Body of pancreas (tissue), 4 donors: ENCODE measurements at regions not wholly inside any gene's neighbourhood (a gene's known extent, or its start where the extent isn't known, plus 50 kb on each side); places are given as distances from the start of the nearest gene placed in this dataset. TPM values are rescaled to one million over a fixed set of nuclear protein-coding genes. Genes with fewer than 3 reads are reported as not detected.

Experiments
- ATAC-seq: fragments of 150-250 bp; one replicate; pipeline ENCODE4 v1.9.1; 2016
- DNase-seq, 4 donors: peaks; one replicate each; pipeline ENCODE4 v3.0.0-alpha.2; 2019
- H3K27ac ChIP-seq, 4 donors: fragments of 200-600 bp; sonication (generic); 1 replicate in 3 of 4; 2 replicates in 1 of 4; pipeline versions ENCODE4 v1.5.1 to v1.6.1; 2016 to 2019; ENCODE audit warnings: mild to moderate bottlenecking in 1 of 4, mixed read lengths in 1 of 4, moderate library complexity in 1 of 4
- H3K27me3 ChIP-seq, 2 donors: fragments of 200-600 bp; sonication (generic); one replicate each; pipeline ENCODE4 v1.6.0; 2016; ENCODE audit warnings: mild to moderate bottlenecking in 1 of 2
- H3K36me3 ChIP-seq, 2 donors: fragments of 200-600 bp; sonication (generic); replicated peaks in 1 of 2; 2 replicates each; pipeline ENCODE4 v1.5.1; 2016; ENCODE audit warnings: low read depth in 2 of 2; ENCODE audit not compliant: insufficient read depth in 1 of 2
- H3K4me1 ChIP-seq: fragments of 200-600 bp; sonication (generic); one replicate; pipeline ENCODE4 v1.6.0; 2016
- H3K4me3 ChIP-seq, 2 donors: fragments of 200-600 bp; sonication (generic); 1 replicate in 1 of 2; 2 replicates in 1 of 2; pipeline ENCODE4 v1.5.1; 2016 to 2019
- H3K9me3 ChIP-seq, 3 donors: fragments of 200-600 bp; sonication (generic); 1 replicate in 2 of 3; 2 replicates in 1 of 3; pipeline ENCODE4 v1.5.1; 2016
- POLR2A ChIP-seq, 3 donors: fragments of 450-650 bp; IDR thresholded peaks; one replicate each; pipeline ENCODE4 v1.6.1; 2016; ENCODE audit warnings: antibody characterized with exemption in 3 of 3, mild to moderate bottlenecking in 2 of 3
- WGBS, 2 donors: methylation state at CpG; one replicate each; pipeline ENCODE4 v1.1.5; 2017; 5-methylcytosine and 5-hydroxymethylcytosine counted together
- intact Hi-C: fragments of 100-400 bp; cut with DNase I; formaldehyde crosslinking; loops from one replicate; pipeline ENCODE4 v1.15.1; 2023
- small RNA-seq: library from RNA; depleted of rRNA; stranded (forward); fragments of <200 nt; gene quantifications from one replicate; pipeline ENCODE3, GENCODE V24; 2016
- TF ChIP-seq, protein P1 (sequence below), 7 experiments: fragments of 450-650 bp in 4 of 7; fragments of 200-600 bp in 3 of 7; sonication (generic) in 3 of 7; IDR thresholded peaks; one replicate each; pipeline ENCODE4 v1.5.1; 2016 to 2019; ENCODE audit warnings: antibody characterized with exemption in 7 of 7

DNA sequence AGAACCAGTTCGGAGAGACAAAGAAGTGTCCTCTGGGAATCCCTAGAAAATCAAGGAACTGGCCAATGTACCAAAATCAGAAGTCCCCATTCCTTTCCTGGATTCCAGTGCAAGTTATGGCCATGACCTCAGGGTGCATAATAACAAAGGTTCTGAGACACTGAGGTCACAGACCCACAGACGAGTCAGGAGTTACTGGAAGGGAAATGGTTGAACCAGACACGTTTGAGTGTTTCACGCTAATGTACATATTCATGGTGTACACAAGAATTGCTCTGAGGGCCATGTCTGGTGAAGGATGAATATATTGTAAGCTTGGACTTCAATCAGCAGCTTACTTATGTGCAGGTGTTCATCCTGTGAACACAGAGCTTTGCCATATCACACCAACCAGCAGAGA, 58.6 kb upstream of the KLHL29 start:
- ATAC-seq (no peak), DNase-seq (no peak)
- intact Hi-C loops, result no loop called here
- WGBS, 2 donors, result 49% methylated on average over 4 of the region's 4 CpGs
- Histone ChIP-seq H3K27me3 (no peaks in the 10 kb centered on the region), H3K4me1 (no peaks in the 10 kb centered on the region), H3K27ac (no peak overlapping the region), H3K9me3 (no peaks in the 10 kb centered on the region), H3K36me3 (no peaks in the 10 kb centered on the region), H3K4me3 (no peak overlapping the region)
- TF ChIP-seq POLR2A (IDR thresholded peaks at IDR 0.05), result no peak
- TF ChIP-seq, protein P1, sequence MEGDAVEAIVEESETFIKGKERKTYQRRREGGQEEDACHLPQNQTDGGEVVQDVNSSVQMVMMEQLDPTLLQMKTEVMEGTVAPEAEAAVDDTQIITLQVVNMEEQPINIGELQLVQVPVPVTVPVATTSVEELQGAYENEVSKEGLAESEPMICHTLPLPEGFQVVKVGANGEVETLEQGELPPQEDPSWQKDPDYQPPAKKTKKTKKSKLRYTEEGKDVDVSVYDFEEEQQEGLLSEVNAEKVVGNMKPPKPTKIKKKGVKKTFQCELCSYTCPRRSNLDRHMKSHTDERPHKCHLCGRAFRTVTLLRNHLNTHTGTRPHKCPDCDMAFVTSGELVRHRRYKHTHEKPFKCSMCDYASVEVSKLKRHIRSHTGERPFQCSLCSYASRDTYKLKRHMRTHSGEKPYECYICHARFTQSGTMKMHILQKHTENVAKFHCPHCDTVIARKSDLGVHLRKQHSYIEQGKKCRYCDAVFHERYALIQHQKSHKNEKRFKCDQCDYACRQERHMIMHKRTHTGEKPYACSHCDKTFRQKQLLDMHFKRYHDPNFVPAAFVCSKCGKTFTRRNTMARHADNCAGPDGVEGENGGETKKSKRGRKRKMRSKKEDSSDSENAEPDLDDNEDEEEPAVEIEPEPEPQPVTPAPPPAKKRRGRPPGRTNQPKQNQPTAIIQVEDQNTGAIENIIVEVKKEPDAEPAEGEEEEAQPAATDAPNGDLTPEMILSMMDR (IDR thresholded peaks at IDR 0.05), result no peak

DNA sequence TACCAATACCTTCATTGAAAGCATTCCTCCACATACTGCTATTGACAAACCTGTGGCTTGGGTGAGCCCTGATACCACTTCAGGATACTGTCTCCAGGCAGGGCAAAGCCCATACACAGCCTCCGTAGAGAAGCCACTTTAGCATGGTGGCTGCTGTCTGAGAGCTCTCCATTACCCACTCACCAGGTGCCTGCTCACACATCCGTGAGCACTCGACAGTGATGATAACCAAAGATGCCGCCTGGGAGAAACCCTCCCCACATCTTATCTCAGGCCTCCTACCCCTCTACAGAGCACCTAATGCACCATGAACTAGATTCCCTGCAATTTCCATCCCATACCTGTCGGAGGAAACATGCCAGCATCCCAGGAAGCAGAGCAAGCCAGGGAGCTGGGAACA, 57.6 kb upstream of the KLHL29 start:
- Histone ChIP-seq H3K36me3 (no peaks in the 10 kb centered on the region), H3K9me3 (no peaks in the 10 kb centered on the region), H3K27me3 (no peaks in the 10 kb centered on the region), H3K4me3 (no peak overlapping the region), H3K27ac (no peak overlapping the region), H3K4me1 (no peaks in the 10 kb centered on the region)
- DNase-seq (no peak), ATAC-seq (no peak)
- 59 to 77% methylated on average over 5 of the region's 5 CpGs for WGBS, 2 donors
- intact Hi-C loops, result no loop called here
- TF ChIP-seq, protein P1 (IDR thresholded peaks at IDR 0.05), result no peak
- no peak for TF ChIP-seq POLR2A (IDR thresholded peaks at IDR 0.05)

DNA sequence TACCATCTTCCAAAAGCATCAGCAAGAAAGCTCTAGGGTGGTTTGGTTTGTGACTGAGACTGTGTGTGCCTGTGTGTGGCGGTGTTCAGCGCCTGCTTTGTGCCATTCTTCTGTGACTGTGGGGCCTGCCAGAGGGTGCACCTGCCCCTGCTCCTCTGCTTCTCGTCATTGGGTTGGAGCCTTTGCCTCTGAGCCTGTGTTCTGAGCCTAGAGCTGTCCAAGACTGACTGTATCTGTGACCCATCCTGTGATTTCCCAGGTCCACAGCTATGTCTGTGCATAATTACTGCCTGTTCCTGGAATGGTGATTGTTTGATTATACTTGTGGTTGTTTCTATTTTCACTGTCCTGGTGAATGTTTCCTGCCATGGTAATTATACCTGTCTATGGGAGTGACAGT, 57.1 kb upstream of the KLHL29 start:
- intact Hi-C loops, result no loop called here
- DNase-seq (no peak), ATAC-seq (no peak)
- Histone ChIP-seq H3K36me3 (no peaks in the 10 kb centered on the region), H3K9me3 (no peaks in the 10 kb centered on the region), H3K27ac (no peak overlapping the region), H3K4me3 (no peak overlapping the region), H3K27me3 (no peaks in the 10 kb centered on the region), H3K4me1 (no peaks in the 10 kb centered on the region)
- TF ChIP-seq, protein P1 (IDR thresholded peaks at IDR 0.05), result no peak
- TF ChIP-seq POLR2A (IDR thresholded peaks at IDR 0.05), result no peak
- WGBS, 2 donors, result 50 to 63% methylated on average over 3 of the region's 3 CpGs

DNA sequence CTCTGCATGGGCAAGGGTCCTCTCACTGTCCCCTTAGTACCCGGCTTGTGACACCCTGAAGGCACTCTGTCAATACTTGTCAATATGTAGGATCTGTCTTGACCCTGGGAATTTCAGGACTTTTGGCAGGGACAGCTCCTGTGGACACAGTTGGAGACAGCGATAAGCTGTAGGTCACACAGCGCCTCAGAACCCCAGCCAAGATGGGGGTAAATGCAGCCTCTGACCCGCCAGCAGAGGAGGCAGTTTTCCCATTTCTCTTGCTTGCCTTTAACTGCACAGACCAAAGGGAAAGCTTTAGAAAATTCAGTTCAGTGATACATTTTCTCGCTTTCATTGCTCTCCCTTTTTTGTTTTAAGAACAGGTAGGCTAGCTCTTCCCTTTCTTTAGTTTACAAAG, 54.8 kb upstream of the KLHL29 start:
- no peak for TF ChIP-seq POLR2A (IDR thresholded peaks at IDR 0.05)
- TF ChIP-seq, protein P1 (IDR thresholded peaks at IDR 0.05), result peak in 1 of 7 experiments; percentile 7
- Histone ChIP-seq H3K36me3 (no peaks in the 10 kb centered on the region), H3K4me3 (no peak overlapping the region), H3K9me3 (no peaks in the 10 kb centered on the region), H3K27ac (no peak overlapping the region), H3K27me3 (no peaks in the 10 kb centered on the region), H3K4me1 (no peaks in the 10 kb centered on the region)
- no peak for ATAC-seq
- intact Hi-C loops, result no loop called here
- peak in 2 of 4 donors; percentile 7 to 12 for DNase-seq
- WGBS, 2 donors, result 18 to 33% methylated on average over 5 of the region's 5 CpGs

Small RNAs in the stretch of these regions (small RNA-seq; reads per million reads assigned to genes)
- gene AC099799.1, result not detected
- gene RN7SL117P, result not detected
- 0.47 reads per million, percentile 1 among the genes with 10 or more reads in this experiment for gene RNA5SP87
